ENCODE measurements at regions not wholly inside any gene's neighbourhood (a gene's known extent, or its start where the extent isn't known, plus 50 kb on each side); places are given as distances from the start of the nearest gene placed in this dataset.

- no peaks in the 10 kb centered on the region for H3K9me3 ChIP-seq (ENCODE audit: control insufficient read depth, insufficient read depth, low read depth, low read length)
- no peak for TF ChIP-seq ZNF324 (tag by site-specific recombination; IDR thresholded peaks at IDR 0.05)
- no peak for TF ChIP-seq KLF7 (tag by site-specific recombination; IDR thresholded peaks at IDR 0.05; ENCODE audit: borderline replicate concordance)
- no peak for TF ChIP-seq GLIS1 (tag by site-specific recombination; IDR thresholded peaks at IDR 0.05)
- TF ChIP-seq ZSCAN4 (tag by site-specific recombination; IDR thresholded peaks at IDR 0.05): no peak
- TF ChIP-seq ZSCAN23 (tag by site-specific recombination; IDR thresholded peaks at IDR 0.05): no peak
- no peak for TF ChIP-seq ZEB2 (tag by site-specific recombination; IDR thresholded peaks at IDR 0.05)
- TF ChIP-seq ZNF704 (tag by site-specific recombination; IDR thresholded peaks at IDR 0.05): no peak
- TF ChIP-seq ZNF148 (tag by site-specific recombination; IDR thresholded peaks at IDR 0.05; ENCODE audit: borderline replicate concordance): no peak
- no peak for TF ChIP-seq ZNF311 (tag by site-specific recombination; IDR thresholded peaks at IDR 0.05; ENCODE audit: borderline replicate concordance)
- TF ChIP-seq ZNF155 (tag by site-specific recombination; IDR thresholded peaks at IDR 0.05): no peak
- TF ChIP-seq ZFP69B (tag by site-specific recombination; IDR thresholded peaks at IDR 0.05): no peak
- TF ChIP-seq KLF10 (tag by site-specific recombination; IDR thresholded peaks at IDR 0.05): no peak
- no peak for TF ChIP-seq ZBTB6 (tag by site-specific recombination; IDR thresholded peaks at IDR 0.05)
- POLR2A ChIA-PET: no interaction called here
Observed at GRCh38 chr21:15219894-15220293, 155.1 kb upstream of the NRIP1 start.

GRCh38 chr21:15221799-15222386, 157.1 kb upstream of the NRIP1 start:
- Histone ChIP-seq H3K27ac (ENCODE audit: extremely low read depth, low read depth, low read length) (no peak overlapping the region), H3K4me3 (ENCODE audit: low read depth, low read length) (no peak overlapping the region), H3K4me1 (ENCODE audit: control insufficient read depth, insufficient read depth, low read length) (peaks cover 4% of the 10 kb centered on the region; the same call in 1 of the 2 replicates), H3K9me3 (ENCODE audit: control insufficient read depth, insufficient read depth, low read depth, low read length) (no peaks in the 10 kb centered on the region), H3K36me3 (ENCODE audit: control insufficient read depth in 2 of 2, insufficient read depth in 1 of 2, low read length in 2 of 2) (no peaks in the 10 kb centered on the region)
- CTCF ChIA-PET: no interaction called here
- POLR2A ChIA-PET: no interaction called here
- TF ChIP-seq ZNF221 (tag by site-specific recombination; IDR thresholded peaks at IDR 0.05; ENCODE audit: borderline replicate concordance) (no peak), ZNF416 (tag by site-specific recombination; IDR thresholded peaks at IDR 0.05) (no peak), ZNF214 (tag by site-specific recombination; IDR thresholded peaks at IDR 0.05; ENCODE audit: borderline replicate concordance) (no peak), ZNF324 (tag by site-specific recombination; IDR thresholded peaks at IDR 0.05) (no peak), TCF7L2 (IDR thresholded peaks at IDR 0.05; ENCODE audit: borderline replicate concordance, low read depth, low read length) (no peak), BCL6B (tag by site-specific recombination; IDR thresholded peaks at IDR 0.05) (peak; percentile 45; the same call in 1 of the 2 replicates), ZNF169 (tag by site-specific recombination; IDR thresholded peaks at IDR 0.05) (no peak), ZBTB6 (tag by site-specific recombination; IDR thresholded peaks at IDR 0.05) (no peak), ZNF18 (tag by site-specific recombination; IDR thresholded peaks at IDR 0.05) (no peak), ZBTB1 (tag by site-specific recombination; IDR thresholded peaks at IDR 0.05) (no peak), ZNF121 (tag by site-specific recombination; IDR thresholded peaks at IDR 0.05) (no peak), TRIM28 (IDR thresholded peaks at IDR 0.05; ENCODE audit: borderline replicate concordance, low read length) (peak; percentile 79), ZNF514 (tag by site-specific recombination; IDR thresholded peaks at IDR 0.05) (no peak), ZNF302 (tag by site-specific recombination; IDR thresholded peaks at IDR 0.05; ENCODE audit: low read depth) (no peak), ZIC2 (tag by site-specific recombination; IDR thresholded peaks at IDR 0.05) (peak; percentile 28; the same call in 1 of the 2 replicates)

More at GRCh38 chr21:15219894-15220293, 155.1 kb upstream of the NRIP1 start:
- Histone ChIP-seq H3K4me3 (ENCODE audit: low read depth, low read length) (no peak overlapping the region), H3K36me3 (ENCODE audit: control insufficient read depth in 2 of 2, insufficient read depth in 1 of 2, low read length in 2 of 2) (no peaks in the 10 kb centered on the region), H3K27ac (ENCODE audit: extremely low read depth, low read depth, low read length) (no peak overlapping the region), H3K4me1 (ENCODE audit: control insufficient read depth, insufficient read depth, low read length) (peaks cover 4% of the 10 kb centered on the region; the same call in 1 of the 2 replicates)
- CTCF ChIA-PET: no interaction called here

Data from HEK293 (cell line).